Testis (tissue), 2 donors: ENCODE measurements at regions not wholly inside any gene's neighbourhood (a gene's known extent, or its start where the extent isn't known, plus 50 kb on each side); places are given as distances from the start of the nearest gene placed in this dataset.

ENCODE experiments used
- DNase-seq: peaks from one replicate; pipeline ENCODE4 v3.0.0-alpha.2; 2019
- H3K27ac ChIP-seq, 2 donors: fragments of 200-600 bp; sonication (generic); one replicate each; pipeline ENCODE4 v1.5.1; 2019
- H3K27me3 ChIP-seq: fragments of 200-600 bp; sonication (generic); one replicate; pipeline ENCODE4 v1.5.1; 2019
- H3K36me3 ChIP-seq: fragments of 200-600 bp; sonication (generic); one replicate; pipeline ENCODE4 v1.5.1; 2017; ENCODE audit warnings: low read depth; ENCODE audit errors: missing control alignments
- H3K4me1 ChIP-seq: fragments of 200-600 bp; sonication (generic); one replicate; pipeline ENCODE4 v1.5.1; 2019
- H3K4me3 ChIP-seq, 2 donors: fragments of 200-600 bp; sonication (generic); one replicate each; pipeline ENCODE4 v1.5.1; 2017 to 2019
- H3K9me3 ChIP-seq: fragments of 200-600 bp; sonication (generic); one replicate; pipeline ENCODE4 v1.5.1; 2017
- POLR2A ChIP-seq: fragments of 450-650 bp; IDR thresholded peaks from one replicate; pipeline ENCODE4 v1.6.1; 2017; ENCODE audit warnings: antibody characterized with exemption, mild to moderate bottlenecking, moderate library complexity
- WGBS, 2 donors: methylation state at CpG; one replicate each; pipeline ENCODE4 v1.1.5; 2018; 5-methylcytosine and 5-hydroxymethylcytosine counted together
- intact Hi-C: fragments of 100-400 bp; cut with DNase I; formaldehyde crosslinking; loops from one replicate; pipeline ENCODE4 v1.15.1; 2023; ENCODE audit warnings: low total_unique reads
- TF ChIP-seq, protein P1 (sequence below), 3 experiments: fragments of 450-650 bp in 2 of 3; fragments of 200-600 bp in 1 of 3; sonication (generic) in 1 of 3; IDR thresholded peaks; one replicate each; pipeline ENCODE4 v1.5.1; 2016 to 2019; ENCODE audit warnings: antibody characterized with exemption in 3 of 3, mild to moderate bottlenecking in 2 of 3, moderate library complexity in 1 of 3

DNA sequence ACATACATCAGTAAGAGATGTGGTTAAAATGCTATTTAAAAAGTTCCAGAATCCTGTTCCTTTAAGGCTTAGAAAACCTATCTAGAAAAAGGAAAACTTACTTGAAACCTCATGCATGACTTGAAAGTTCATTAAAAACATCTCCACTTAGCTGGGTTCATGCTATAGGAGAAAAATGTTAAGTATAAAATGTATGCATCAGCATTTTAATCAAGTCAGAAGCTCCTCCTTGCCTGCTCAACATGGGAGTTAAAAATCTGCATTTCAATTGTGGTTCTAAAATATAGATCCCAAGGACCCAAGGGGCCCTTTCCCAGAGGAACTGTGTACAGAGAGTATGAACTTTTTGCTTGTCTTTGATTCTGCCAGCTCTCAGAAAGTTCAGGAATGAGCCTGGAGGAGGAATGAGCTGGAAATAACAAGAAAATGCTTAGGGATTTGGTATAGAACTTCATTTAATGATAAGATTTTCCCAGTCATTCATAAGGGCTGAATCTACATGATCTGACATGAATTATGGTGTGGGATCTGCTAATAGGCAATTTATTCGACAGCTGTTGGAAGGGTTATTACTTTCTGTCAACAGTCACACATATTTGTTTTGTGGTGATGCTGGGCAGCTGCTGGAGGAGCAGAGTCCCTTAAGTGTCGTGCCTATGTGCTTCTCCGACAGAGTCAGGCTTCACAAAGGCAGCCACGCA, 85.6 kb upstream of the MTPN start:
- WGBS, 2 donors: 62 to 68% methylated on average over 4 of the region's 4 CpGs
- H3K36me3 ChIP-seq: no peaks in the 10 kb centered on the region
- H3K4me3 ChIP-seq: no peak overlapping the region
- no peak for TF ChIP-seq POLR2A
- TF ChIP-seq, protein P1, sequence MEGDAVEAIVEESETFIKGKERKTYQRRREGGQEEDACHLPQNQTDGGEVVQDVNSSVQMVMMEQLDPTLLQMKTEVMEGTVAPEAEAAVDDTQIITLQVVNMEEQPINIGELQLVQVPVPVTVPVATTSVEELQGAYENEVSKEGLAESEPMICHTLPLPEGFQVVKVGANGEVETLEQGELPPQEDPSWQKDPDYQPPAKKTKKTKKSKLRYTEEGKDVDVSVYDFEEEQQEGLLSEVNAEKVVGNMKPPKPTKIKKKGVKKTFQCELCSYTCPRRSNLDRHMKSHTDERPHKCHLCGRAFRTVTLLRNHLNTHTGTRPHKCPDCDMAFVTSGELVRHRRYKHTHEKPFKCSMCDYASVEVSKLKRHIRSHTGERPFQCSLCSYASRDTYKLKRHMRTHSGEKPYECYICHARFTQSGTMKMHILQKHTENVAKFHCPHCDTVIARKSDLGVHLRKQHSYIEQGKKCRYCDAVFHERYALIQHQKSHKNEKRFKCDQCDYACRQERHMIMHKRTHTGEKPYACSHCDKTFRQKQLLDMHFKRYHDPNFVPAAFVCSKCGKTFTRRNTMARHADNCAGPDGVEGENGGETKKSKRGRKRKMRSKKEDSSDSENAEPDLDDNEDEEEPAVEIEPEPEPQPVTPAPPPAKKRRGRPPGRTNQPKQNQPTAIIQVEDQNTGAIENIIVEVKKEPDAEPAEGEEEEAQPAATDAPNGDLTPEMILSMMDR (IDR thresholded peaks at IDR 0.05): no peak
- no peaks in the 10 kb centered on the region for H3K27me3 ChIP-seq
- DNase-seq: no peak
- no peaks in the 10 kb centered on the region for H3K9me3 ChIP-seq
- no peaks in the 10 kb centered on the region for H3K4me1 ChIP-seq
- intact Hi-C loops: no loop called here
- H3K27ac ChIP-seq: no peak overlapping the region

DNA sequence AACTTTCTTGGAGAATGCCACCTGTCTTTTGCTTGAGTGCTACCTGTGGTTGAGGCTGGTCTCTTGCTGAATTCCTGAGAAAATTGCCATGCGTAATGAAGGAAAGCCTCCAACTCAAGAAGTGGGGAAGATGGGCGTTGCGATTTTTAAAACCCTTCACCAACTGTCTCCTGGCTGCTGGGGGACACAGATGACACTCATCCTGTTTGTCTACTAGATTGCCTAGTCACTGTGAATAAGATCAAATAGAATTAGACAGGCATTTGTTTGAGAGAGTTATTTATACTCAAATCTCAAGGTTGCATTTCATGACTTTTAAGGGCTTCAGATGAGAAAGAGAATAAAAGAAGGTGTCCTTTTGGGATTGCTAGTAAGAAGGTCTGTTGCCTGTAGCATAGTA, 84.3 kb upstream of the MTPN start:
- H3K4me3 ChIP-seq: no peak overlapping the region
- H3K4me1 ChIP-seq: no peaks in the 10 kb centered on the region
- H3K27me3 ChIP-seq: no peaks in the 10 kb centered on the region
- no peaks in the 10 kb centered on the region for H3K9me3 ChIP-seq
- no peak overlapping the region for H3K27ac ChIP-seq
- intact Hi-C loops: no loop called here
- DNase-seq: no peak
- H3K36me3 ChIP-seq: no peaks in the 10 kb centered on the region
- 91 to 97% methylated on average over 3 of the region's 3 CpGs for WGBS, 2 donors
- TF ChIP-seq, protein P1 (IDR thresholded peaks at IDR 0.05): no peak
- no peak for TF ChIP-seq POLR2A

DNA sequence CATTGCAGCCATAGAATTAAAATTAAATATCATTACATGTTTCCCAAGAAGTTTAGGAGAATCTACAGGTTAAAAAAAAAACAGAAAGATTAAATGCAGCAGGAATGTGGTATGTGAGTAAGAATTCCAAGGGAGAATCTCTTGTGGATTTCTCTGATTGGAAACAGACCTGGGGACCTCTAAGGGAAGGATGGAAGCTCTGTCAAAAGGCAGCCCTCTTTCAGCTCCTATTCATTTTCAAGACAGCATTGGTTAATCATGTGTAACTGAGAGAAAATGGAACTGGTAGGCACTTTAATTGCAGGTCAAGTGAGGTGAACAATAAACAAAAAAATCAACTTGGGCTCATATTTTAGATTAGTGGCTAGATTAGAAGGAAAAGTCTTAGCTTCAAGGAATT, 81.4 kb upstream of the MTPN start:
- Histone ChIP-seq H3K9me3 (no peaks in the 10 kb centered on the region), H3K36me3 (no peaks in the 10 kb centered on the region), H3K4me3 (no peak overlapping the region), H3K27ac (no peak overlapping the region), H3K27me3 (no peaks in the 10 kb centered on the region), H3K4me1 (no peaks in the 10 kb centered on the region)
- TF ChIP-seq POLR2A: no peak
- TF ChIP-seq, protein P1 (IDR thresholded peaks at IDR 0.05): no peak
- no peak for DNase-seq
- intact Hi-C loops: no loop called here

DNA sequence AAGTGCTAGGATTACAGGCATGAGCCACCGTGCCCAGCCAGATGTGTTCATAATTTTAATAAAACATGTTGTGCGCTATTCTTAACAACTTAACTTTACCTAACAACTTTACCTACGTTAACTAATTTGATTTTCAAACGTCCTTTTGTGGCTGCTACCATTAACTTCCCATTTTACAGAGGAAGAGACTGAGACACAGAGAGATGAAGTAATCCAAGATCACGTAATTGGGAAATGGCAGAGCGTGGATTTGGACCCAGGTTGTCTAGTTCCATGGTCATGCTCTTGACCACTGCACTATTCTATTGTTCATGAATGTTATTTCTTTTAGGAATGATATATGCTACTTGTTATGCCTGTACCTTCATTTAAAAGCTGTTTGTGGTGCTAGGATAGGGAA, 80.3 kb upstream of the MTPN start:
- intact Hi-C loops: no loop called here
- Histone ChIP-seq H3K27ac (no peak overlapping the region), H3K27me3 (no peaks in the 10 kb centered on the region), H3K36me3 (no peaks in the 10 kb centered on the region), H3K4me3 (no peak overlapping the region), H3K9me3 (no peaks in the 10 kb centered on the region), H3K4me1 (no peaks in the 10 kb centered on the region)
- TF ChIP-seq POLR2A: no peak
- TF ChIP-seq, protein P1 (IDR thresholded peaks at IDR 0.05): no peak
- WGBS, 2 donors: 87 to 95% methylated on average over 6 of the region's 6 CpGs
- no peak for DNase-seq

DNA sequence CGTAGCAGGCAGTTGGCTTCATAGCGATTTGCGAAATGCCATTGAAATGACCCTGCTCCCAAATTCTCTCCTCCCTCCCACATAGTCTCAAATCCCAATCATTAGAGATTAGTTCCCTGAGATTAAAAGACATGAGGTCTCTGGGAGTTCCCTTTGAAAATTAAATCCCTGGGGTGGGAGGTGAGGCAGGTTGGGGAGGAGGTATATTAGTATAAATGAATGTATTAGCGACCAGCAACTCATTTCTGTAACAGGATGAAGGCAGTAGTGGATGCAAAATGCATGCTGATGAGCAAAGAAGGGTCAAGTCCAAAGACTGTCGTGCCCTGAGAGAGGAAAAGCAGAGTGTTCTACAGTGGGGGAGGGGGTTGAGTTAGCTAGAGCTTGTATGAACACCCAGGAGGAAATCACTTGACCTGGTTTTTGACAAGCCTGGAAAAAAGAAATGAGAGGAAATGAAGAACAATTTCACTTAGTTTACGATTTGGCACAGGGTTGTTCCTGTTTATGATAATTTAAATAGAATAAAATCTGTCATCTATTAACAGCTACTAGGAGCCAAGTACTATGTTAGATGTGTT, 79.6 kb upstream of the MTPN start:
- no peaks in the 10 kb centered on the region for H3K27me3 ChIP-seq
- no peak overlapping the region for H3K4me3 ChIP-seq
- no peaks in the 10 kb centered on the region for H3K36me3 ChIP-seq
- intact Hi-C loops: no loop called here
- TF ChIP-seq, protein P1 (IDR thresholded peaks at IDR 0.05): no peak
- TF ChIP-seq POLR2A: no peak
- no peaks in the 10 kb centered on the region for H3K9me3 ChIP-seq
- no peak for DNase-seq
- no peak overlapping the region for H3K27ac ChIP-seq
- H3K4me1 ChIP-seq: no peaks in the 10 kb centered on the region
- WGBS, 2 donors: 74 to 80% methylated on average over 6 of the region's 6 CpGs
